ENCODE measurements at regions not wholly inside any gene's neighbourhood (a gene's known extent, or its start where the extent isn't known, plus 50 kb on each side); places are given as distances from the start of the nearest gene placed in this dataset.

GRCh38 chr6:26249707-26249956 is 115.4 kb upstream of the BTN3A2 start:
- Histone ChIP-seq H3F3A (replicated peaks; ENCODE audit: insufficient read depth) (peaks cover 44% of the 10 kb centered on the region), H3K36me3 (replicated peaks in 1 of 2; ENCODE audit: control insufficient read depth in 1 of 2, insufficient read depth in 2 of 2, low read length in 1 of 2) (no peaks in the 10 kb centered on the region), H4K20me1 (ENCODE audit: insufficient read depth) (no peaks in the 10 kb centered on the region), H3K4me3 (ENCODE audit: low read depth in 2 of 2, low read length in 1 of 2) (peak overlapping the region; percentile 88 to 92), H3K4me1 (ENCODE audit: control insufficient read depth in 1 of 2, insufficient read depth in 2 of 2, low read depth in 1 of 2, low read length in 1 of 2) (peaks cover 0 to 4% of the 10 kb centered on the region in 2 experiments; a peak in 3 of 4 replicates), H3K79me2 (ENCODE audit: insufficient read depth) (peaks cover 27% of the 10 kb centered on the region), H3K27me3 (ENCODE audit: insufficient read depth) (no peaks in the 10 kb centered on the region), H3K4me2 (peak overlapping the region; percentile 98), H2AFZ (ENCODE audit: low read depth) (peak overlapping the region; percentile 95), H3K9me2 (no peaks in the 10 kb centered on the region), H3K27ac (ENCODE audit: low read depth in 2 of 2, low read length in 1 of 2) (peak overlapping the region; percentile 85 to 97), H3K9ac (peak overlapping the region; percentile 78), H3K9me3 (no peaks in the 10 kb centered on the region)
- ChIA-PET CTCF (interaction anchor here (0.8 to 3.3 kb wide), 9 partner anchors 9 to 224 kb away, joined by 3 to 12 read pairs (median 5); a partner anchor contains a TSS), POLR2A (interaction anchor here (1.0 to 5.4 kb wide), 12 partner anchors 8 to 897 kb away, joined by 4 to 120 read pairs (median 8); a partner anchor contains a TSS)
- DNase-seq: no peak
- 11% methylated on average over 13 of the region's 13 CpGs for WGBS (ENCODE audit: low lambda C conversion rate)
- TF ChIP-seq GABPA (IDR thresholded peaks at IDR 0.05; ENCODE audit: low read depth) (no peak), SIN3A (IDR thresholded peaks at IDR 0.05; ENCODE audit: borderline replicate concordance, low read depth, low read length) (peak; percentile 48; the same call in 1 of the 2 replicates), POLR2AphosphoS5 (IDR thresholded peaks at IDR 0.05; ENCODE audit: low read depth, low read length) (peak; percentile 20; the same call in 1 of the 2 replicates), ZBTB33 (IDR thresholded peaks at IDR 0.05; ENCODE audit: borderline replicate concordance, low read depth) (peak; percentile 25; the same call in 1 of the 2 replicates), MAX (IDR thresholded peaks at IDR 0.05; ENCODE audit: low read depth) (no peak), TEAD4 (IDR thresholded peaks at IDR 0.05; ENCODE audit: borderline replicate concordance, insufficient read depth) (no peak), EP300 (IDR thresholded peaks at IDR 0.05; ENCODE audit: borderline replicate concordance in 1 of 2, low read depth in 1 of 2, low read length in 1 of 2) (no peak), IRF3 (IDR thresholded peaks at IDR 0.05; ENCODE audit: low read depth, low read length) (no peak), NRF1 (IDR thresholded peaks at IDR 0.05; ENCODE audit: low read depth, low read length) (no peak), USF1 (IDR thresholded peaks at IDR 0.05; ENCODE audit: borderline replicate concordance, low read depth) (no peak)

DNA sequence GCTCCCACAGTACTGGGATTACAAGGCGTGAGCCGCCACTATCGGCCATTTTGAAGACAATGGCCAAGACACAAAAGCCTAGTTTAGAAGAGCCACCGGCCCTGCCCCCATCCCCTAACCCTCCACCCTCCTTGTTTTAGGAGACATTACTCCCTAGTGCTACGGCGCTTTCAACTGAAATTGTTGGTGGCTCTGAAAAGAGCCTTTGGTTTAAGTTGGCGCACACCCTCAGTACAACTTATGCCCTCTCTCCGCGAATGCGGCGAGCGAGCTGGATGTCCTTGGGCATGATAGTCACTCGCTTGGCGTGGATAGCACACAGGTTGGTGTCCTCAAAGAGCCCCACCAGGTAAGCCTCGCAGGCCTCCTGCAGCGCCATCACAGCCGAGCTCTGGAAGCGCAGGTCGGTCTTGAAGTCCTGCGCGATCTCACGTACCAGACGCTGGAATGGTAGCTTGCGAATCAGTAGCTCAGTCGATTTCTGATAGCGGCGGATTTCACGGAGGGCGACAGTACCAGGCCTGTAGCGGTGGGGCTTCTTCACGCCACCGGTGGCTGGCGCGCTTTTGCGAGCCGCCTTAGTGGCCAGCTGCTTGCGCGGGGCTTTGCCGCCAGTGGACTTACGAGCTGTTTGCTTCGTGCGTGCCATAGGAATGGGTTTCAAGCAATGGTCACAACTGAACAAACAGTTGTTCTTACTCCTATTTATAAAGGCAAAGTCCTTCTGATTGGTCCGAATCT is 114.9 kb upstream of the BTN3A2 start:
- no peaks in the 10 kb centered on the region for H4K20me1 ChIP-seq (ENCODE audit: insufficient read depth)
- peak overlapping the region; percentile 78 for H3K9ac ChIP-seq
- H3K27me3 ChIP-seq (ENCODE audit: insufficient read depth): no peaks in the 10 kb centered on the region
- H3K4me1 ChIP-seq (ENCODE audit: control insufficient read depth in 1 of 2, insufficient read depth in 2 of 2, low read depth in 1 of 2, low read length in 1 of 2): peaks cover 0 to 7% of the 10 kb centered on the region in 2 experiments; a peak in 3 of 4 replicates
- H3K4me2 ChIP-seq: peak overlapping the region; percentile 98
- peaks cover 44% of the 10 kb centered on the region for H3F3A ChIP-seq (replicated peaks; ENCODE audit: insufficient read depth)
- H3K27ac ChIP-seq (ENCODE audit: low read depth in 2 of 2, low read length in 1 of 2): peak overlapping the region; percentile 85 to 97
- ChIA-PET POLR2A (interaction anchor here (0.9 to 5.4 kb wide), 22 partner anchors 8 to 1640 kb away, joined by 3 to 120 read pairs (median 5); a partner anchor contains a TSS), CTCF (interaction anchor here (0.6 to 3.3 kb wide), 15 partner anchors 9 to 880 kb away, joined by 3 to 12 read pairs (median 3); a partner anchor contains a TSS)
- no peaks in the 10 kb centered on the region for H3K9me3 ChIP-seq
- H3K9me2 ChIP-seq: no peaks in the 10 kb centered on the region
- 5% methylated on average over 20 of the region's 43 CpGs for WGBS (ENCODE audit: low lambda C conversion rate)
- peak overlapping the region; percentile 95 for H2AFZ ChIP-seq (ENCODE audit: low read depth)
- H3K4me3 ChIP-seq (ENCODE audit: low read depth in 2 of 2, low read length in 1 of 2): peak overlapping the region; percentile 88 to 92
- DNase-seq: peak; percentile 58
- H3K36me3 ChIP-seq (replicated peaks in 1 of 2; ENCODE audit: control insufficient read depth in 1 of 2, insufficient read depth in 2 of 2, low read length in 1 of 2): no peaks in the 10 kb centered on the region
- peaks cover 27% of the 10 kb centered on the region for H3K79me2 ChIP-seq (ENCODE audit: insufficient read depth)
- TF ChIP-seq FOSL2 (IDR thresholded peaks at IDR 0.05; ENCODE audit: borderline replicate concordance, low read depth) (no peak), JUND (IDR thresholded peaks at IDR 0.05) (peak; percentile 17; the same call in 1 of the 2 replicates), GABPA (IDR thresholded peaks at IDR 0.05; ENCODE audit: low read depth) (no peak), MAX (IDR thresholded peaks at IDR 0.05; ENCODE audit: low read depth) (peak; percentile 9; the same call in 1 of the 2 replicates), ELF1 (IDR thresholded peaks at IDR 0.05) (no peak), RAD21 (IDR thresholded peaks at IDR 0.05; ENCODE audit: low read length) (no peak; the same call in 1 of the 2 replicates), TAF1 (IDR thresholded peaks at IDR 0.05; ENCODE audit: borderline replicate concordance, low read depth, low read length) (peak; percentile 58; the same call in 1 of the 2 replicates), YY1 (IDR thresholded peaks at IDR 0.05; ENCODE audit: low read depth) (peak; percentile 87; the same call in 1 of the 2 replicates), EP300 (IDR thresholded peaks at IDR 0.05; ENCODE audit: borderline replicate concordance in 1 of 2, low read depth in 1 of 2, low read length in 1 of 2) (0 out of 4 replicates have a peak, but pooled peaks of 1 of the 2 experiments have one; percentile 12), NRF1 (IDR thresholded peaks at IDR 0.05; ENCODE audit: low read depth, low read length) (no peak), RXRA (IDR thresholded peaks at IDR 0.05; ENCODE audit: borderline replicate concordance, low read depth) (no peak; the same call in 1 of the 2 replicates), TCF12 (IDR thresholded peaks at IDR 0.05) (peak; percentile 24; the same call in 1 of the 2 replicates), SIN3A (IDR thresholded peaks at IDR 0.05; ENCODE audit: borderline replicate concordance, low read depth, low read length) (peak; percentile 82; the same call in 1 of the 2 replicates), IRF3 (IDR thresholded peaks at IDR 0.05; ENCODE audit: low read depth, low read length) (no peak)

All from SK-N-SH (cell line).